ENCODE measurements at regions not wholly inside any gene's neighbourhood (a gene's known extent, or its start where the extent isn't known, plus 50 kb on each side); places are given as distances from the start of the nearest gene placed in this dataset.

DNA sequence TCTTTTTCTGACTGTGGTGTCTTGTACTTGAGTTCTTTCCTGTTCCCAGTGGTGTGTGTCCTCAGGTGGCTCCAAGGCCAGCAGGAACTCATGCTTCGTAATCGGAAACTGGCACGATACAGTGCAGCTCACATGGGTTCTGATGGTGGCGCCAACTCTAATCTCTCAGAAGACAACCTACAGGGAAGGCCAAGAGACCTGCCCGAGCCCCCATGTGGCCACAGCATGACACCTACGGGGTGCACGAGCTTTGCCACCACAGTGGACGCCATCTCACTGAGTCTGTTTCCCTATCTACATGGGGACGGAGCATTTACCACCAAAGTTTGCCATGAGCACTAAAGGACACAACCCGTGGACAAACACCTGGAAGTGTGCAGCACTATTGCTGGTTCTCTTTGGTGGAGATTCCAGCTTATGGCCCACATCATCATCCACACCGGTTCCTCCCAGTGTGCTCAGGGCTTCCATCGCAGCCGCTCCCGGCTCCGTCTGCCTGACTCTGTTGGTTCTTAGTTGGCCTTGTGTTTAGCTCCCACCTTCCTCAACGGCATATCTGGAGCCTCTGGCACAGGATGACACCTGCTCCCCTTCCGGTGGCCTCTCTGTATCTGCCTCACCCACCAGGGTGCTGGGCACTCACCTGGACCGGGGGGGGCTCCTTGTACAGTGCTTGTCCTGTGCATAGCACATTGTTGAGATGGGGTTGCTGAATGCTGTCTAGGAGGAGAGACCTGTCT is 586.6 kb upstream of the MKI67 start:
- H3K9ac ChIP-seq (ENCODE audit: low read length): no peak overlapping the region
- H3K9me3 ChIP-seq (ENCODE audit: low read length): no peaks in the 10 kb centered on the region
- H3K27ac ChIP-seq (ENCODE audit: low read depth, low read length, poor library complexity, severe bottlenecking): no peak overlapping the region
- no peaks in the 10 kb centered on the region for H3K79me2 ChIP-seq (ENCODE audit: insufficient read depth, low read length)
- H3K36me3 ChIP-seq (ENCODE audit: insufficient read depth, low read length): no peaks in the 10 kb centered on the region
- no peaks in the 10 kb centered on the region for H3F3A ChIP-seq (ENCODE audit: insufficient read depth, low read length)
- no peak overlapping the region for H2AFZ ChIP-seq (ENCODE audit: low read length)
- no peaks in the 10 kb centered on the region for H3K9me2 ChIP-seq (ENCODE audit: low read depth, low read length)
- no peak for TF ChIP-seq EZH2 (IDR thresholded peaks at IDR 0.05; ENCODE audit: borderline replicate concordance, low read length)
- TF ChIP-seq CTCF (IDR thresholded peaks at IDR 0.05; ENCODE audit: low read length): no peak
- H4K20me1 ChIP-seq (ENCODE audit: insufficient read depth, low read length): no peaks in the 10 kb centered on the region
- no peak overlapping the region for H3K4me3 ChIP-seq (ENCODE audit: low read depth, low read length, poor library complexity, severe bottlenecking)
- H3K4me2 ChIP-seq (ENCODE audit: low read length): no peak overlapping the region
- H3K4me1 ChIP-seq (ENCODE audit: insufficient read depth, low read length, severe bottlenecking): no peaks in the 10 kb centered on the region
- no peaks in the 10 kb centered on the region; the same call in 1 of the 2 replicates for H3K27me3 ChIP-seq (ENCODE audit: insufficient read depth, low read length)

- Histone ChIP-seq H3K79me2 (ENCODE audit: insufficient read depth, low read length) (no peaks in the 10 kb centered on the region), H3K27ac (ENCODE audit: low read depth, low read length, poor library complexity, severe bottlenecking) (no peak overlapping the region), H4K20me1 (ENCODE audit: insufficient read depth, low read length) (no peaks in the 10 kb centered on the region), H3K9me3 (ENCODE audit: low read length) (no peaks in the 10 kb centered on the region), H3K4me1 (ENCODE audit: insufficient read depth, low read length, severe bottlenecking) (no peaks in the 10 kb centered on the region), H3K9me2 (ENCODE audit: low read depth, low read length) (no peaks in the 10 kb centered on the region), H3K27me3 (ENCODE audit: insufficient read depth, low read length) (no peaks in the 10 kb centered on the region; the same call in 1 of the 2 replicates), H3K4me2 (ENCODE audit: low read length) (no peak overlapping the region), H3K4me3 (ENCODE audit: low read depth, low read length, poor library complexity, severe bottlenecking) (no peak overlapping the region), H2AFZ (ENCODE audit: low read length) (no peak overlapping the region), H3K36me3 (ENCODE audit: insufficient read depth, low read length) (no peaks in the 10 kb centered on the region), H3F3A (ENCODE audit: insufficient read depth, low read length) (no peaks in the 10 kb centered on the region), H3K9ac (ENCODE audit: low read length) (no peak overlapping the region)
- TF ChIP-seq EZH2 (IDR thresholded peaks at IDR 0.05; ENCODE audit: borderline replicate concordance, low read length): no peak
- no peak for TF ChIP-seq CTCF (IDR thresholded peaks at IDR 0.05; ENCODE audit: low read length)
These were observed 587.2 kb upstream of the MKI67 start for GRCh38 chr10:128713471-128713870.

GRCh38 chr10:128713874-128714570 is 587.8 kb upstream of the MKI67 start:
- Histone ChIP-seq H3K4me1 (ENCODE audit: insufficient read depth, low read length, severe bottlenecking) (no peaks in the 10 kb centered on the region), H3K79me2 (ENCODE audit: insufficient read depth, low read length) (no peaks in the 10 kb centered on the region), H3K9ac (ENCODE audit: low read length) (no peak overlapping the region), H2AFZ (ENCODE audit: low read length) (no peak overlapping the region), H3F3A (ENCODE audit: insufficient read depth, low read length) (no peaks in the 10 kb centered on the region), H3K9me3 (ENCODE audit: low read length) (no peaks in the 10 kb centered on the region), H3K4me2 (ENCODE audit: low read length) (no peak overlapping the region), H3K4me3 (ENCODE audit: low read depth, low read length, poor library complexity, severe bottlenecking) (no peak overlapping the region), H3K36me3 (ENCODE audit: insufficient read depth, low read length) (no peaks in the 10 kb centered on the region), H3K27ac (ENCODE audit: low read depth, low read length, poor library complexity, severe bottlenecking) (no peak overlapping the region), H4K20me1 (ENCODE audit: insufficient read depth, low read length) (no peaks in the 10 kb centered on the region), H3K9me2 (ENCODE audit: low read depth, low read length) (no peaks in the 10 kb centered on the region), H3K27me3 (ENCODE audit: insufficient read depth, low read length) (no peaks in the 10 kb centered on the region; the same call in 1 of the 2 replicates)
- TF ChIP-seq CTCF (IDR thresholded peaks at IDR 0.05; ENCODE audit: low read length) (no peak), EZH2 (IDR thresholded peaks at IDR 0.05; ENCODE audit: borderline replicate concordance, low read length) (no peak)
